CD14-positive monocyte (primary cell): ENCODE measurements at regions not wholly inside any gene's neighbourhood (a gene's known extent, or its start where the extent isn't known, plus 50 kb on each side); places are given as distances from the start of the nearest gene placed in this dataset.

Source experiments
- DNase-seq, 3 donors: peaks; one replicate each; pipeline ENCODE4 v3.0.0-alpha.2; 2011 to 2022
- H2AFZ ChIP-seq: 2 replicates; pipeline ENCODE4 v1.6.0; 2012; ENCODE audit warnings: mild to moderate bottlenecking, low read depth, low read length, inconsistent platforms; ENCODE audit not compliant: insufficient read depth, poor library complexity, severe bottlenecking
- H3K27ac ChIP-seq, 2 donors: 1 replicate in 1 of 2; 2 replicates in 1 of 2; pipeline ENCODE4 v1.5.1; 2012 to 2013; ENCODE audit warnings: low read length in 2 of 2, control low read depth in 1 of 2, inconsistent platforms in 1 of 2, low read depth in 1 of 2, mild to moderate bottlenecking in 1 of 2
- H3K27me3 ChIP-seq, 2 donors: one replicate each; pipeline versions ENCODE4 v1.6.0 to v1.6.1; 2011 to 2013; ENCODE audit warnings: low read length in 2 of 2; ENCODE audit not compliant: control insufficient read depth in 2 of 2, insufficient read depth in 2 of 2
- H3K36me3 ChIP-seq, 2 donors: replicated peaks in 1 of 2; 1 replicate in 1 of 2; 2 replicates in 1 of 2; pipeline versions ENCODE4 v1.5.1 to v1.6.1; 2012 to 2013; ENCODE audit warnings: low read length in 2 of 2, control low read depth in 1 of 2, inconsistent platforms in 1 of 2, mild to moderate bottlenecking in 1 of 2; ENCODE audit not compliant: insufficient read depth in 2 of 2, control insufficient read depth in 1 of 2
- H3K4me1 ChIP-seq, 2 donors: 1 replicate in 1 of 2; 2 replicates in 1 of 2; pipeline versions ENCODE4 v1.5.1 to v1.6.1; 2012 to 2013; ENCODE audit warnings: low read length in 2 of 2, control low read depth in 1 of 2, inconsistent platforms in 1 of 2, mild to moderate bottlenecking in 1 of 2, moderate library complexity in 1 of 2; ENCODE audit not compliant: insufficient read depth in 2 of 2, control insufficient read depth in 1 of 2
- H3K4me2 ChIP-seq: replicated peaks from 2 replicates; pipeline ENCODE3; 2012; ENCODE audit warnings: low read length, moderate library complexity, mild to moderate bottlenecking; ENCODE audit not compliant: poor library complexity, severe bottlenecking; ENCODE audit errors: extremely low read depth
- H3K4me3 ChIP-seq, 3 experiments: fragments of 200-600 bp in 1 of 3; sonication (generic) in 1 of 3; replicated peaks in 1 of 3; 1 replicate in 2 of 3; 2 replicates in 1 of 3; pipeline ENCODE4 v1.5.1; 2011 to 2013; ENCODE audit warnings: low read length in 3 of 3, mild to moderate bottlenecking in 3 of 3, control low read depth in 2 of 3, low read depth in 2 of 3, inconsistent platforms in 1 of 3, moderate library complexity in 1 of 3
- H3K79me2 ChIP-seq: 2 replicates; pipeline ENCODE4 v1.6.0; 2012; ENCODE audit warnings: mild to moderate bottlenecking, control low read depth, inconsistent platforms, low read length, moderate library complexity; ENCODE audit not compliant: insufficient read depth
- H3K9ac ChIP-seq: 2 replicates; pipeline ENCODE4 v1.6.0; 2017; ENCODE audit warnings: low read length, mild to moderate bottlenecking; ENCODE audit not compliant: insufficient read depth, poor library complexity, severe bottlenecking
- H3K9me3 ChIP-seq, 2 donors: replicated peaks in 1 of 2; 1 replicate in 1 of 2; 2 replicates in 1 of 2; pipeline versions ENCODE4 v1.5.1 to v1.6.1; 2012 to 2013; ENCODE audit warnings: low read length in 2 of 2, control low read depth in 1 of 2; ENCODE audit not compliant: control insufficient read depth in 1 of 2, insufficient read depth in 1 of 2
- H4K20me1 ChIP-seq: 2 replicates; pipeline ENCODE4 v1.6.0; 2012; ENCODE audit warnings: mild to moderate bottlenecking, low read length, control low read depth, moderate library complexity; ENCODE audit not compliant: insufficient read depth
- H3K27ac Mint-ChIP-seq, 7 donors: one replicate each; pipeline ENCODE4 v1.8.0; 2020; ENCODE audit warnings: mild to moderate bottlenecking in 7 of 7, mixed read lengths in 7 of 7, moderate library complexity in 6 of 7, inconsistent platforms in 2 of 7
- H3K27me3 Mint-ChIP-seq, 3 donors: one replicate each; pipeline ENCODE4 v1.8.0; 2021 to 2022; ENCODE audit warnings: low read depth in 3 of 3, mild to moderate bottlenecking in 3 of 3, mixed read lengths in 3 of 3, moderate library complexity in 3 of 3, inconsistent platforms in 1 of 3
- H3K36me3 Mint-ChIP-seq, 2 donors: one replicate each; pipeline ENCODE4 v1.8.0; 2020; ENCODE audit warnings: mixed read lengths in 2 of 2, inconsistent platforms in 1 of 2, mild to moderate bottlenecking in 1 of 2
- H3K4me1 Mint-ChIP-seq: one replicate; pipeline ENCODE4 v1.8.0; 2020; ENCODE audit warnings: mild to moderate bottlenecking, mixed read lengths
- H3K4me3 Mint-ChIP-seq, 2 donors: one replicate each; pipeline ENCODE4 v1.8.0; 2020; ENCODE audit warnings: mild to moderate bottlenecking in 2 of 2, mixed read lengths in 2 of 2, moderate library complexity in 1 of 2
- H3K9me3 Mint-ChIP-seq, 7 donors: one replicate each; pipeline ENCODE4 v1.8.0; 2020 to 2022; ENCODE audit warnings: mixed read lengths in 7 of 7, mild to moderate bottlenecking in 6 of 7, moderate library complexity in 6 of 7, inconsistent platforms in 2 of 7
- WGBS: methylation state at CpG from one replicate; pipeline ENCODE4 v1.1.5; 2013; ENCODE audit warnings: missing lambda C conversion rate; ENCODE audit not compliant: insufficient coverage; 5-methylcytosine and 5-hydroxymethylcytosine counted together
- intact Hi-C, 2 donors: fragments of 100-400 bp; cut with micrococcal nuclease; formaldehyde crosslinking; loops; one replicate each; pipeline versions ENCODE4 v1.15.0 to v1.15.1; 2023
- TF ChIP-seq, protein P1 (sequence below): fragments of 200-600 bp; IDR thresholded peaks from one replicate; pipeline ENCODE4 v1.8.0; 2022; ENCODE audit warnings: antibody characterized with exemption, mild to moderate bottlenecking

DNA sequence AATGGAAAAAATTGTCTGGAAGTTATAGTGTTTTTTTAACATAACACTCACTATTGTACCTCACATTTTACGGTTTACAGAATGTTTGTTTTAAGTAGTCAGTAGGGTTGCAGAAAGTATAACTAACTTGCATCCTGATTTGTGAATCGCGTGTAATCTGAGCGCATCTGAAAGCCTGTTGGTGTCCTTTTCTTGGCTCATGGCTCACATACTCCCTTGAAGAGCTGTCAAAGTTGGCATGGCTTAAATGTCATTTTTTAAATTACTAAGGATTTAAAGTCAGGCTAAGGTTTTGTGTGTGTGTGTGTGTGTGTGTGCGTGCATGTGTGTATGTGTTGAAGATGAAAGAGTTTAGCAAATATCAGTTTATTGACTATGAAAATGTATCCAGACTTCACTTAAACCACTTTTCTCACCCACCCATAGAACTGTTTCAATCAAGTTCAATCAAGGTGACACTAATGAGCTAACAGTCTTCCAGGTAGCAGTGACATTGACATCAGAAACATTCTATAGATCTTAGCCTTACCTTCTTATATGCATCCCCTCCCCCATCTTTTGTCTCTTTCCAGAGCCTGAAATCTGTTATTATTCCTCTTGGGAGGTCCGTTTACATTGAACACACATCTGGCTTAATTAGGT lies 480.4 kb upstream of the SGCG start:
- WGBS: 96% methylated on average over 4 of the region's 6 CpGs
- Histone ChIP-seq H4K20me1 (no peaks in the 10 kb centered on the region), H3K4me3 (no peak overlapping the region), H2AFZ (no peak overlapping the region), H3K9me3 (peaks cover 21 to 37% of the 10 kb centered on the region in 2 donors), H3K27me3 (no peaks in the 10 kb centered on the region), H3K4me1 (no peaks in the 10 kb centered on the region), H3K4me2 (no peak overlapping the region), H3K9ac (no peak overlapping the region), H3K27ac (no peak overlapping the region), H3K36me3 (no peaks in the 10 kb centered on the region), H3K79me2 (no peaks in the 10 kb centered on the region)
- Mint-ChIP-seq H3K9me3 (peaks cover 4 to 20% (median 8%) of the 10 kb centered on the region in 7 donors), H3K4me3 (no peak overlapping the region), H3K27me3 (peaks cover 0 to 2% (median 0%) of the 10 kb centered on the region in 3 donors), H3K36me3 (no peaks in the 10 kb centered on the region), H3K27ac (no peak overlapping the region), H3K4me1 (no peaks in the 10 kb centered on the region)
- TF ChIP-seq, protein P1, sequence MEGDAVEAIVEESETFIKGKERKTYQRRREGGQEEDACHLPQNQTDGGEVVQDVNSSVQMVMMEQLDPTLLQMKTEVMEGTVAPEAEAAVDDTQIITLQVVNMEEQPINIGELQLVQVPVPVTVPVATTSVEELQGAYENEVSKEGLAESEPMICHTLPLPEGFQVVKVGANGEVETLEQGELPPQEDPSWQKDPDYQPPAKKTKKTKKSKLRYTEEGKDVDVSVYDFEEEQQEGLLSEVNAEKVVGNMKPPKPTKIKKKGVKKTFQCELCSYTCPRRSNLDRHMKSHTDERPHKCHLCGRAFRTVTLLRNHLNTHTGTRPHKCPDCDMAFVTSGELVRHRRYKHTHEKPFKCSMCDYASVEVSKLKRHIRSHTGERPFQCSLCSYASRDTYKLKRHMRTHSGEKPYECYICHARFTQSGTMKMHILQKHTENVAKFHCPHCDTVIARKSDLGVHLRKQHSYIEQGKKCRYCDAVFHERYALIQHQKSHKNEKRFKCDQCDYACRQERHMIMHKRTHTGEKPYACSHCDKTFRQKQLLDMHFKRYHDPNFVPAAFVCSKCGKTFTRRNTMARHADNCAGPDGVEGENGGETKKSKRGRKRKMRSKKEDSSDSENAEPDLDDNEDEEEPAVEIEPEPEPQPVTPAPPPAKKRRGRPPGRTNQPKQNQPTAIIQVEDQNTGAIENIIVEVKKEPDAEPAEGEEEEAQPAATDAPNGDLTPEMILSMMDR: no peak
- no peak for DNase-seq
- intact Hi-C loops: no loop called here

DNA sequence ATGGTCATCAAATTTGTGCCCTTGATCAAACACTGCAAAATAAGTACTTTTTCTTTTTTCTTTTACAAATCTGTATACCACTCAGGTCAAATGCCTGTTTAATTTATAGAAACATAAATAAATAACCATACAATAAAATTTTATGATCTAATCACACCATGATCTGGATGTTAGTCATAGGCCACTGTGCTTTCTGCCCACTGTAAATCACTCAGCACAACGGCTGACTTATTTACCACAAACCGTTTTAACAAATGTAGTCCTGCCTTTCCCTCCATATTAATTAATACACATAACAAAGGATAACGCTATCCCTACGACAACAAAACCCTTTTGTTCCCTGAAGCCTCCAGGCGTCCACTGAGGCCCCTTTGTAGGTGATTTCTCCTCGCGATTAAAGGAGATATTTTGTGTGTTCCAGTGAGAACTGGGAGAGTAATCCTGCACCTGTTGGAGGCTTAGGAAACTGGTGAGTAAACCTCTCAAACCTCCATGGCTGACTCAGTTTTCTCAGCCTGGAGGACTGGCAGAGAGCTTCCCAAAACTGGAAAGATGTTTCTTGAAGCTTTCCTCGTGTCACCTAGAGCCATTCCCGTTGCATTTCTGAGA lies 477.1 kb upstream of the SGCG start:
- no peak overlapping the region for H3K4me3 ChIP-seq
- H3K4me1 Mint-ChIP-seq: no peaks in the 10 kb centered on the region
- H3K4me2 ChIP-seq: no peak overlapping the region
- no peaks in the 10 kb centered on the region for H3K36me3 ChIP-seq
- no peaks in the 10 kb centered on the region for H3K79me2 ChIP-seq
- H3K4me3 Mint-ChIP-seq: no peak overlapping the region
- H3K27ac Mint-ChIP-seq: no peak overlapping the region
- no peaks in the 10 kb centered on the region for H4K20me1 ChIP-seq
- H3K4me1 ChIP-seq: no peaks in the 10 kb centered on the region
- H3K36me3 Mint-ChIP-seq: no peaks in the 10 kb centered on the region
- no peak overlapping the region for H3K9ac ChIP-seq
- H3K27ac ChIP-seq: no peak overlapping the region
- peaks cover 32 to 48% of the 10 kb centered on the region in 2 donors for H3K9me3 ChIP-seq
- no peaks in the 10 kb centered on the region for H3K27me3 ChIP-seq
- no peak overlapping the region for H2AFZ ChIP-seq
- 78% methylated on average over 6 of the region's 9 CpGs for WGBS
- H3K27me3 Mint-ChIP-seq: peaks cover 0 to 2% (median 0%) of the 10 kb centered on the region in 3 donors
- intact Hi-C loops: no loop called here
- peaks cover 2 to 24% (median 10%) of the 10 kb centered on the region in 7 donors for H3K9me3 Mint-ChIP-seq
- DNase-seq: no peak
- TF ChIP-seq, protein P1: no peak
